ENCODE measurements at regions not wholly inside any gene's neighbourhood (a gene's known extent, or its start where the extent isn't known, plus 50 kb on each side); places are given as distances from the start of the nearest gene placed in this dataset.

DNA sequence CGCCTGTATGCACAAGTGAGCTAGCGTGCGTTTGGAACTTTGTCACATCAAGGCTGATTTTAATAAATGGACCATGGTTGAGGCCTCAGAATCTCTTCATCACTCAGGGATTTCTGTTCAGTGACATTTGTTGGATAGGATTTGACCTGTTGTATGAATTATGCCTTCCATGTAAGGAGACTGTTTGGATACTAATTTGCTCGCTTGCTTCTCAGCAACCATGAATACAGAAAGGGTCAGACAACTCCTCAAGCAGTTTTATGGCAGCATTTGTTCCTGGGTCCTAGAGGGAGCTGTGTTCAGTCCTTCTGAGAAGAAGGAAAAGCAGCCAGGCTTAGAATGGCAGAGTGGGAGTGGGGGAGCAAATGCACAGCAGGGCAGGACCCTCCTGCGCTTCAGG, 269.7 kb upstream of the LCORL start:
- no peak for DNase-seq (ENCODE audit: extremely low read depth, insufficient read length)
- Histone ChIP-seq H3K27me3 (replicated peaks; ENCODE audit: control insufficient read depth, insufficient read depth, low read length) (no peaks in the 10 kb centered on the region), H3K36me3 (ENCODE audit: control insufficient read depth, insufficient read depth, low read length) (no peaks in the 10 kb centered on the region), H3K4me3 (replicated peaks; ENCODE audit: low read depth, low read length) (no peak overlapping the region)
- TF ChIP-seq, protein P1, sequence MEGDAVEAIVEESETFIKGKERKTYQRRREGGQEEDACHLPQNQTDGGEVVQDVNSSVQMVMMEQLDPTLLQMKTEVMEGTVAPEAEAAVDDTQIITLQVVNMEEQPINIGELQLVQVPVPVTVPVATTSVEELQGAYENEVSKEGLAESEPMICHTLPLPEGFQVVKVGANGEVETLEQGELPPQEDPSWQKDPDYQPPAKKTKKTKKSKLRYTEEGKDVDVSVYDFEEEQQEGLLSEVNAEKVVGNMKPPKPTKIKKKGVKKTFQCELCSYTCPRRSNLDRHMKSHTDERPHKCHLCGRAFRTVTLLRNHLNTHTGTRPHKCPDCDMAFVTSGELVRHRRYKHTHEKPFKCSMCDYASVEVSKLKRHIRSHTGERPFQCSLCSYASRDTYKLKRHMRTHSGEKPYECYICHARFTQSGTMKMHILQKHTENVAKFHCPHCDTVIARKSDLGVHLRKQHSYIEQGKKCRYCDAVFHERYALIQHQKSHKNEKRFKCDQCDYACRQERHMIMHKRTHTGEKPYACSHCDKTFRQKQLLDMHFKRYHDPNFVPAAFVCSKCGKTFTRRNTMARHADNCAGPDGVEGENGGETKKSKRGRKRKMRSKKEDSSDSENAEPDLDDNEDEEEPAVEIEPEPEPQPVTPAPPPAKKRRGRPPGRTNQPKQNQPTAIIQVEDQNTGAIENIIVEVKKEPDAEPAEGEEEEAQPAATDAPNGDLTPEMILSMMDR (IDR thresholded peaks at IDR 0.05; ENCODE audit: insufficient read depth, low read length, poor library complexity, severe bottlenecking), result no peak

DNA sequence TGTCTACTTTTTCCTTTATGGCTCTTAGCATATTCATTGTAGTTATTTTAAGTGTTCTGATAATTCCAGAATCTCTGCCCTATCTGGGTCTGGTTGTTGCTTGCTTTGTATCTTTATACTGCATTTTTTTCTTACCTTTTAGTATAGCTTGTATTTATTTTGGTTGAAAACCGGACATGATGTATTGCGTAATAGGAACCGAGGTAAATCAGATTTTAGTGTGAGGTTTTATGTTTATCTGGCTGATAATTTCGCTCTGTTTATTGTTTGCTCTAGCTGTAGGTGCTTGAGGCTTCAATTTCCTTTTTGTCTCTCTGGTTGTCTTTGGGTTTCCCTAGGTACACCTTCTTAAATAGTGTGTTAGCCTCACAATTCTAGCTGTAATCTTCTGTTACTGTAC, 263.8 kb upstream of the LCORL start:
- TF ChIP-seq, protein P1 (IDR thresholded peaks at IDR 0.05; ENCODE audit: insufficient read depth, low read length, poor library complexity, severe bottlenecking), result no peak
- Histone ChIP-seq H3K36me3 (ENCODE audit: control insufficient read depth, insufficient read depth, low read length) (no peaks in the 10 kb centered on the region), H3K4me3 (replicated peaks; ENCODE audit: low read depth, low read length) (no peak overlapping the region), H3K27me3 (replicated peaks; ENCODE audit: control insufficient read depth, insufficient read depth, low read length) (no peaks in the 10 kb centered on the region)
- DNase-seq (ENCODE audit: extremely low read depth, insufficient read length), result no peak

DNA sequence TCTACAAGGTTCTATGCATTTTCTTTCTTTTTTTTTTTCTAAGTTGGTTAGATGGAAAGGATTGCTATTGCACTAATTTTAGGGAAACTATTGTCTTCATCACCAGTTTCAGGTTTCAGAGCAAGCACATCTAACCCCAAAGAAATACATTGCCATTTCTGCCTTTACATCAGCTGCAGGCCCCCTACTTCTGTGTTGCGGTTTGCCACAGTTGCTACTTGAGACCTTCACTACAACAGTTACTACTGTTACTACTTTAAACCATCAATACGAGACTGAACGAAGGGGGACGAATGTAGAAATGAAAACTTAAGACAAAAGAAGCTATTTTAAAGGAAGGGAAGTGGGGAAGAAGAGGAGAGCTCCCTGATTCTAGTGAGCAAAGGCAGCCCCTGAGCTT, 256.7 kb upstream of the LCORL start:
- TF ChIP-seq, protein P1 (IDR thresholded peaks at IDR 0.05; ENCODE audit: insufficient read depth, low read length, poor library complexity, severe bottlenecking), result no peak
- H3K36me3 ChIP-seq (ENCODE audit: control insufficient read depth, insufficient read depth, low read length), result no peaks in the 10 kb centered on the region
- no peak for DNase-seq (ENCODE audit: extremely low read depth, insufficient read length)
- H3K4me3 ChIP-seq (replicated peaks; ENCODE audit: low read depth, low read length), result no peak overlapping the region
- no peaks in the 10 kb centered on the region for H3K27me3 ChIP-seq (replicated peaks; ENCODE audit: control insufficient read depth, insufficient read depth, low read length)

DNA sequence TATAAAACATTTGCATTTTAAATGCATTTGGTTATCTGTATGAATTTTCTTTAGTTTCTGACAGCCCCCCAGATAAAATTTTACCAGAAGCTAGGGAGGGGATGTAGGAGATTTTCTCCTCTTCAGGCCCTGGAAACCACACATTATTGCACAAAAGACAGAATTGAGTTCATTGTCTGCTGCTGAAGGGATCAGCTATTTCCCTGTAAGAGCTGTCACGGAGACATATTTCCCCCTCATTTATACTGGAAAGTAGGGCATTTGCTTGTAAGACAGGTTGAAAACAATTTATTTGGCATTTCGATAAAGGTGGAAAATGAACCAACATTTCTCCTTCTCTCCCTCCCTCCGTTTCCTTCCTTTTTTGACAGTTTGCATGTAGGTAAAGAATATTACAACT, 241.3 kb upstream of the LCORL start:
- H3K36me3 ChIP-seq (ENCODE audit: control insufficient read depth, insufficient read depth, low read length), result no peaks in the 10 kb centered on the region
- DNase-seq (ENCODE audit: extremely low read depth, insufficient read length), result no peak
- TF ChIP-seq, protein P1 (IDR thresholded peaks at IDR 0.05; ENCODE audit: insufficient read depth, low read length, poor library complexity, severe bottlenecking), result no peak
- no peak overlapping the region for H3K4me3 ChIP-seq (replicated peaks; ENCODE audit: low read depth, low read length)
- H3K27me3 ChIP-seq (replicated peaks; ENCODE audit: control insufficient read depth, insufficient read depth, low read length), result no peaks in the 10 kb centered on the region

DNA sequence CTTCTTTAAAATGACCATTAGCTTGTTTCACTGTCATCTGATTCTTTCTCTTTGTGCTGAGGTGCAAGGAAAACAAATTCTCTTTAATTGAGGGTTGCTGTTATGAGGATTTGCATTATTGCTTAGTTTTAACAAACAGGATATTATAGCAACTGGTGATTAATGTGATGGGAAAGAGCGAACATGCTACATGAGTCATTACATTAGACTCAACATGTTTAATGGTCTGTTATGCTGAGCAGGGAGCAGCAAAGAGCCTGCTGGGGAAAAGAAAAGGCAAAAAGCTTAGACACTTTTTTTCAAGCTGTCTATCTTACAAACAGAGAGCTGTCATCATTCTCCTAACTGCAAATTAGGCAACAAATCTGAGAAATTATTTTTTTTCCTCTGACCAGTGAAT, 230.5 kb upstream of the LCORL start:
- no peak for DNase-seq (ENCODE audit: extremely low read depth, insufficient read length)
- no peaks in the 10 kb centered on the region for H3K27me3 ChIP-seq (replicated peaks; ENCODE audit: control insufficient read depth, insufficient read depth, low read length)
- TF ChIP-seq, protein P1 (IDR thresholded peaks at IDR 0.05; ENCODE audit: insufficient read depth, low read length, poor library complexity, severe bottlenecking), result no peak
- H3K36me3 ChIP-seq (ENCODE audit: control insufficient read depth, insufficient read depth, low read length), result no peaks in the 10 kb centered on the region
- H3K4me3 ChIP-seq (replicated peaks; ENCODE audit: low read depth, low read length), result no peak overlapping the region

DNA sequence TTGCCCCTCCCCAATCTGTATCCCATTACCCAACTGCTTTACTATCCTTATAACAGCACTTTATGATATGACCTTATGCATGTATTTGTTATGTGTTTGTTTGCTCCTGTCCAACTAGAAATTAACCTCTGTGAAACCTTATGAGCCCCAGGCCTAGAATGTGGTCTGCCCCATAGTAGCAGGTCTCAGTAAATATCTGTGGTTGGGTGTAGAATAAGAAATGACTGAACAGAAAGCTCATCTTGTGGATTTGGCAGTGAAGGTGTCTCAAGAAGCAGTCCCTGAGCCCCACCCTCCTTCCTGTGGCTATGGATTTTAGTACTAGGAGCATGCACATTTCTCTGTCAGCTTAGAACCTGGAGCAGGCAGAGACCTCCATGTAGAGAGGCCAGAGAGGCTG, 229.0 kb upstream of the LCORL start:
- Histone ChIP-seq H3K36me3 (ENCODE audit: control insufficient read depth, insufficient read depth, low read length) (no peaks in the 10 kb centered on the region), H3K27me3 (replicated peaks; ENCODE audit: control insufficient read depth, insufficient read depth, low read length) (no peaks in the 10 kb centered on the region), H3K4me3 (replicated peaks; ENCODE audit: low read depth, low read length) (no peak overlapping the region)
- TF ChIP-seq, protein P1 (IDR thresholded peaks at IDR 0.05; ENCODE audit: insufficient read depth, low read length, poor library complexity, severe bottlenecking), result no peak
- no peak for DNase-seq (ENCODE audit: extremely low read depth, insufficient read length)

Measured in GM06990 (cell line).